Esophagus muscularis mucosa (tissue), 3 donors: ENCODE measurements at regions not wholly inside any gene's neighbourhood (a gene's known extent, or its start where the extent isn't known, plus 50 kb on each side); places are given as distances from the start of the nearest gene placed in this dataset.

Experiments
- CTCF ChIP-seq, 3 experiments: fragments of 200-600 bp in 2 of 3; fragments of 450-650 bp in 1 of 3; sonication (generic) in 2 of 3; IDR thresholded peaks; one replicate each; pipeline ENCODE4 v1.5.1; 2017 to 2019; ENCODE audit warnings: antibody characterized with exemption in 3 of 3, mild to moderate bottlenecking in 2 of 3, moderate library complexity in 1 of 3
- POLR2A ChIP-seq: fragments of 450-650 bp; IDR thresholded peaks from one replicate; pipeline ENCODE4 v1.6.1; 2017; ENCODE audit warnings: antibody characterized with exemption, moderate library complexity, mild to moderate bottlenecking, low read depth

GRCh38 chr4:4610672-4611071 is 68.8 kb upstream of the STX18 start:
- TF ChIP-seq CTCF (IDR thresholded peaks at IDR 0.05) (no peak), POLR2A (no peak)
